PC-9 (cell line): ENCODE measurements at regions not wholly inside any gene's neighbourhood (a gene's known extent, or its start where the extent isn't known, plus 50 kb on each side); places are given as distances from the start of the nearest gene placed in this dataset.
"Not testable (repeated sequence)": the region's sequence is repeated elsewhere in the genome, so short reads cannot be mapped to it uniquely, and the experiment has no call there.

Experiments
- BruUV-seq: library from RNA; stranded (reverse); fragments of 400-500 nt; replicated peaks from 2 replicates; lab custom pipeline; 2021; lab: Mats Ljungman, UMichigan
- CTCF ChIA-PET: fragments of 300-600 bp; sonication (Branson Sonifier 250); formaldehyde crosslinking; loops from one replicate; lab custom pipeline; 2022; ENCODE audit warnings: antibody characterized with exemption; lab: Charles Lee
- POLR2A ChIA-PET: fragments of 300-600 bp; sonication (Branson Sonifier 250); formaldehyde crosslinking; loops from one replicate; lab custom pipeline; 2022; ENCODE audit warnings: antibody characterized with exemption; ENCODE audit not compliant: unreplicated experiment; lab: Charles Lee
- DNase-seq, 2 experiments: peaks; one replicate each; pipeline versions ENCODE4 v3.0.0 to v3.0.0-alpha.2; 2015 to 2022; ENCODE audit warnings: mixed read lengths in 1 of 2
- H2AFZ ChIP-seq: fragments of 200-600 bp; sonication (generic); 2 replicates; pipeline ENCODE4 v1.8.1; 2017; ENCODE audit warnings: antibody characterized with exemption
- H3F3A ChIP-seq: fragments of 200-600 bp; sonication (generic); 2 replicates; pipeline ENCODE4 v1.8.1; 2017; ENCODE audit warnings: antibody characterized with exemption, mild to moderate bottlenecking, low read depth; ENCODE audit not compliant: insufficient read depth
- H3K27ac ChIP-seq: fragments of 200-600 bp; sonication (generic); 2 replicates; pipeline ENCODE4 v1.6.1; 2016; ENCODE audit warnings: mixed run types
- H3K27me3 ChIP-seq: fragments of 200-600 bp; sonication (generic); 2 replicates; pipeline ENCODE4 v1.6.1; 2016; ENCODE audit warnings: low read depth, mixed run types; ENCODE audit not compliant: insufficient read depth
- H3K36me3 ChIP-seq: fragments of 200-600 bp; sonication (generic); 2 replicates; pipeline ENCODE4 v1.6.1; 2016; ENCODE audit warnings: low read depth, mixed run types
- H3K4me1 ChIP-seq: fragments of 200-600 bp; sonication (generic); replicated peaks from 2 replicates; pipeline ENCODE4 v1.6.1; 2016; ENCODE audit warnings: mixed run types; ENCODE audit not compliant: insufficient read depth
- H3K4me2 ChIP-seq: fragments of 200-600 bp; sonication (generic); 2 replicates; pipeline ENCODE4 v1.6.1; 2017; ENCODE audit warnings: mixed run types
- H3K4me3 ChIP-seq: fragments of 200-600 bp; sonication (generic); 2 replicates; pipeline ENCODE4 v1.6.1; 2016; ENCODE audit warnings: mixed run types
- H3K79me2 ChIP-seq: fragments of 200-600 bp; sonication (generic); 2 replicates; pipeline ENCODE4 v1.6.1; 2017; ENCODE audit warnings: low read depth, mixed run types
- H3K9me2 ChIP-seq: fragments of 200-600 bp; sonication (generic); 2 replicates; pipeline ENCODE4 v1.8.1; 2017; ENCODE audit warnings: mild to moderate bottlenecking; ENCODE audit not compliant: insufficient read depth
- H3K9me3 ChIP-seq: fragments of 200-600 bp; sonication (generic); 2 replicates; pipeline ENCODE4 v1.8.1; 2016; ENCODE audit warnings: low read depth; ENCODE audit not compliant: insufficient read depth
- H4K20me1 ChIP-seq: fragments of 200-600 bp; sonication (generic); 2 replicates; pipeline ENCODE4 v1.8.1; 2017; ENCODE audit not compliant: insufficient read depth
- CTCF ChIP-seq: fragments of 200-600 bp; sonication (generic); conservative IDR thresholded peaks from 2 replicates; pipeline ENCODE4 v1.6.1; 2017; ENCODE audit warnings: mixed run types, antibody characterized with exemption, mild to moderate bottlenecking, moderate library complexity
- EZH2 ChIP-seq: fragments of 200-600 bp; sonication (generic); IDR thresholded peaks from 2 replicates; pipeline ENCODE4 v1.8.0; 2017; ENCODE audit warnings: antibody characterized with exemption, low read depth
- intact Hi-C: fragments of 100-400 bp; cut with micrococcal nuclease; formaldehyde crosslinking; loops from one replicate; pipeline ENCODE4 v1.10.0; 2022; ENCODE audit not compliant: unreplicated experiment

GRCh38 chr6:74256781-74257180, 560.8 kb downstream of the CD109 start:
- no peak for TF ChIP-seq EZH2
- no peak for TF ChIP-seq CTCF
- H3K27ac ChIP-seq = no peak overlapping the region
- ChIA-PET POLR2A (no interaction called here), CTCF (no interaction called here)
- no peaks in the 10 kb centered on the region for H3K4me1 ChIP-seq
- intact Hi-C loops = no loop called here
- no peaks in the 10 kb centered on the region for H3K27me3 ChIP-seq
- BruUV-seq = no TSS peak
- H3F3A ChIP-seq = no peaks in the 10 kb centered on the region
- no peaks in the 10 kb centered on the region for H3K79me2 ChIP-seq
- no peak overlapping the region for H3K4me3 ChIP-seq
- no peaks in the 10 kb centered on the region for H3K9me2 ChIP-seq
- no peak overlapping the region for H3K4me2 ChIP-seq
- H2AFZ ChIP-seq = no peak overlapping the region
- H3K36me3 ChIP-seq = no peaks in the 10 kb centered on the region
- no peaks in the 10 kb centered on the region for H3K9me3 ChIP-seq
- DNase-seq = no peak
- H4K20me1 ChIP-seq = no peaks in the 10 kb centered on the region

- H3K9me2 ChIP-seq = no peaks in the 10 kb centered on the region
- ChIA-PET CTCF (no interaction called here), POLR2A (no interaction called here)
- no peaks in the 10 kb centered on the region for H4K20me1 ChIP-seq
- no peak overlapping the region for H2AFZ ChIP-seq
- H3K27ac ChIP-seq = no peak overlapping the region
- H3F3A ChIP-seq = no peaks in the 10 kb centered on the region
- intact Hi-C loops = no loop called here
- no peaks in the 10 kb centered on the region for H3K9me3 ChIP-seq
- H3K79me2 ChIP-seq = no peaks in the 10 kb centered on the region
- TF ChIP-seq EZH2 = no peak
- TF ChIP-seq CTCF = no peak
- no peaks in the 10 kb centered on the region for H3K36me3 ChIP-seq
- H3K4me3 ChIP-seq = no peak overlapping the region
- no peaks in the 10 kb centered on the region for H3K27me3 ChIP-seq
- no TSS peak for BruUV-seq
- no peak overlapping the region for H3K4me2 ChIP-seq
- H3K4me1 ChIP-seq = no peaks in the 10 kb centered on the region
- no peak for DNase-seq
These were observed 560.4 kb downstream of the CD109 start for GRCh38 chr6:74256381-74256780.

- H3K4me2 ChIP-seq, H2AFZ ChIP-seq, H3F3A ChIP-seq, H3K4me3 ChIP-seq, H3K9me3 ChIP-seq, H3K27ac ChIP-seq, H3K79me2 ChIP-seq, H4K20me1 ChIP-seq, H3K36me3 ChIP-seq, POLR2A ChIA-PET, H3K4me1 ChIP-seq, H3K27me3 ChIP-seq, CTCF ChIA-PET, DNase-seq, intact Hi-C loops, H3K9me2 ChIP-seq, BruUV-seq: not testable (repeated sequence)
These were observed 559.0 kb downstream of the CD109 start for GRCh38 chr6:74255007-74255406.

GRCh38 chr6:74254147-74254546, 558.1 kb downstream of the CD109 start:
- intact Hi-C loops, H4K20me1 ChIP-seq, POLR2A ChIA-PET, H3K27me3 ChIP-seq, DNase-seq, H3F3A ChIP-seq, H3K4me1 ChIP-seq, H3K27ac ChIP-seq, H3K79me2 ChIP-seq, H3K9me2 ChIP-seq, H3K9me3 ChIP-seq, BruUV-seq, H3K4me2 ChIP-seq, H3K36me3 ChIP-seq, H3K4me3 ChIP-seq, H2AFZ ChIP-seq: not testable (repeated sequence)
- CTCF ChIA-PET = interaction anchor here (0.7 kb wide), 1 partner anchor 41 kb away, joined by 3 read pairs; no protein-coding TSS in a partner anchor
